Transverse colon (tissue), 3 donors: ENCODE measurements at regions not wholly inside any gene's neighbourhood (a gene's known extent, or its start where the extent isn't known, plus 50 kb on each side); places are given as distances from the start of the nearest gene placed in this dataset.

Source experiments
- CTCF ChIP-seq, 5 experiments: fragments of 200-600 bp in 3 of 5; fragments of 450-650 bp in 2 of 5; sonication (generic) in 3 of 5; IDR thresholded peaks; 1 replicate in 2 of 5; 2 replicates in 3 of 5; pipeline ENCODE4 v1.5.1; 2016 to 2017; ENCODE audit warnings: antibody characterized with exemption in 5 of 5, inconsistent platforms in 3 of 5, mild to moderate bottlenecking in 2 of 5, moderate library complexity in 1 of 5
- EP300 ChIP-seq: sonication (generic); formaldehyde crosslinking; IDR thresholded peaks from one replicate; pipeline ENCODE4 v1.6.1; 2017; ENCODE audit warnings: antibody characterized with exemption, low read depth
- POLR2A ChIP-seq: fragments of 450-650 bp; IDR thresholded peaks from one replicate; pipeline ENCODE4 v1.6.1; 2016; ENCODE audit warnings: antibody characterized with exemption, mild to moderate bottlenecking, moderate library complexity

- TF ChIP-seq EP300 (no peak), CTCF (IDR thresholded peaks at IDR 0.05) (no peak), POLR2A (no peak)
Observed at GRCh38 chr3:144566320-144566719, 594.7 kb downstream of the DIPK2A start.
